Nephron progenitor cell (in vitro differentiated cells): ENCODE measurements at regions not wholly inside any gene's neighbourhood (a gene's known extent, or its start where the extent isn't known, plus 50 kb on each side); places are given as distances from the start of the nearest gene placed in this dataset.

Experiments
- DNase-seq: peaks from one replicate; pipeline ENCODE4 v3.0.0; 2021
- H3K27ac Mint-ChIP-seq: 2 replicates; pipeline ENCODE4 v1.8.0; 2021; ENCODE audit warnings: mild to moderate bottlenecking, moderate library complexity, mixed read lengths
- H3K27me3 Mint-ChIP-seq: 2 replicates; pipeline ENCODE4 v1.8.0; 2021; ENCODE audit warnings: mild to moderate bottlenecking, low read depth, mixed read lengths; ENCODE audit not compliant: poor library complexity
- H3K36me3 Mint-ChIP-seq: 2 replicates; pipeline ENCODE4 v1.8.0; 2021; ENCODE audit warnings: low read depth, mixed read lengths
- H3K4me1 Mint-ChIP-seq: 2 replicates; pipeline ENCODE4 v1.8.0; 2021; ENCODE audit warnings: mixed read lengths
- H3K4me3 Mint-ChIP-seq: 2 replicates; pipeline ENCODE4 v1.8.0; 2021; ENCODE audit warnings: mild to moderate bottlenecking, moderate library complexity, mixed read lengths
- H3K9me3 Mint-ChIP-seq: 2 replicates; pipeline ENCODE4 v1.8.0; 2021; ENCODE audit warnings: mild to moderate bottlenecking, moderate library complexity, mixed read lengths
- CTCF ChIP-seq: fragments of 200-600 bp; sonication (generic); IDR thresholded peaks from 2 replicates; pipeline ENCODE4 v1.5.0; 2021; ENCODE audit warnings: antibody characterized with exemption

- Mint-ChIP-seq H3K9me3 (peaks cover 3% of the 10 kb centered on the region), H3K4me3 (no peak overlapping the region), H3K36me3 (no peaks in the 10 kb centered on the region), H3K4me1 (peaks cover 34% of the 10 kb centered on the region), H3K27ac (no peak overlapping the region), H3K27me3 (peaks cover 5% of the 10 kb centered on the region)
- no peak for DNase-seq
- no peak for TF ChIP-seq CTCF
These were observed 50.2 kb upstream of the DACT2 start for GRCh38 chr6:168369786-168370185.

- DNase-seq: peak; percentile 89
- Mint-ChIP-seq H3K27ac (no peak overlapping the region), H3K4me3 (no peak overlapping the region), H3K4me1 (peaks cover 34% of the 10 kb centered on the region), H3K27me3 (peaks cover 5% of the 10 kb centered on the region), H3K36me3 (no peaks in the 10 kb centered on the region), H3K9me3 (peaks cover 3% of the 10 kb centered on the region)
- peak; percentile 95 for TF ChIP-seq CTCF
These were observed 50.9 kb upstream of the DACT2 start for GRCh38 chr6:168370310-168370991.

GRCh38 chr6:168371185-168371584 is 51.6 kb upstream of the DACT2 start:
- Mint-ChIP-seq H3K4me1 (peaks cover 33% of the 10 kb centered on the region), H3K36me3 (no peaks in the 10 kb centered on the region)
- DNase-seq: no peak

GRCh38 chr6:168371618-168371980 is 52.0 kb upstream of the DACT2 start:
- no peak for TF ChIP-seq CTCF
- H3K27me3 Mint-ChIP-seq: peaks cover 5% of the 10 kb centered on the region
- peaks cover 2% of the 10 kb centered on the region for H3K9me3 Mint-ChIP-seq
- no peak for DNase-seq
- no peak overlapping the region for H3K4me3 Mint-ChIP-seq
- H3K27ac Mint-ChIP-seq: no peak overlapping the region
- peaks cover 33% of the 10 kb centered on the region for H3K4me1 Mint-ChIP-seq
- H3K36me3 Mint-ChIP-seq: no peaks in the 10 kb centered on the region

More at GRCh38 chr6:168371185-168371584, 51.6 kb upstream of the DACT2 start:
- Mint-ChIP-seq H3K4me3 (no peak overlapping the region), H3K9me3 (peaks cover 3% of the 10 kb centered on the region), H3K27ac (no peak overlapping the region), H3K27me3 (peaks cover 5% of the 10 kb centered on the region)
- TF ChIP-seq CTCF: no peak

- H3K4me1 Mint-ChIP-seq: peaks cover 37% of the 10 kb centered on the region
- H3K4me3 Mint-ChIP-seq: no peak overlapping the region
- no peaks in the 10 kb centered on the region for H3K9me3 Mint-ChIP-seq
- no peak for TF ChIP-seq CTCF
- no peaks in the 10 kb centered on the region for H3K36me3 Mint-ChIP-seq
- DNase-seq: no peak
- H3K27ac Mint-ChIP-seq: no peak overlapping the region
- peaks cover 5% of the 10 kb centered on the region for H3K27me3 Mint-ChIP-seq
These were observed 52.6 kb upstream of the DACT2 start for GRCh38 chr6:168371981-168372711.
